K562 (cell line): ENCODE measurements at regions not wholly inside any gene's neighbourhood (a gene's known extent, or its start where the extent isn't known, plus 50 kb on each side); places are given as distances from the start of the nearest gene placed in this dataset.

ENCODE experiments used
- CBX1 ChIP-seq: sonication (generic); IDR thresholded peaks from 2 replicates; pipeline ENCODE4 v1.6.1; 2016; ENCODE audit warnings: antibody characterized with exemption, low read depth, mild to moderate bottlenecking
- CC2D1A ChIP-seq: fragments of 450-650 bp; IDR thresholded peaks from 2 replicates; pipeline ENCODE4 v1.6.1; 2017; ENCODE audit warnings: mild to moderate bottlenecking
- ESRRB ChIP-seq: fragments of 250-450 bp; sonication (Bioruptor Pico); IDR thresholded peaks from 2 replicates; pipeline ENCODE4 v1.5.0; 2020; ENCODE audit warnings: mild to moderate bottlenecking, moderate library complexity, borderline replicate concordance
- KHSRP ChIP-seq: fragments of 450-650 bp; IDR thresholded peaks from 2 replicates; pipeline ENCODE4 v1.6.1; 2017
- PHF8 ChIP-seq: fragments of 200-600 bp; sonication (generic); IDR thresholded peaks from 2 replicates; pipeline ENCODE4 v1.6.1; 2012; ENCODE audit warnings: mixed run types, mild to moderate bottlenecking, inconsistent platforms, low read length, moderate library complexity, borderline replicate concordance
- TAF1 ChIP-seq: IDR thresholded peaks from 2 replicates; pipeline ENCODE4 v1.6.1; 2011; ENCODE audit warnings: mild to moderate bottlenecking, low read length, moderate library complexity; ENCODE audit not compliant: insufficient read depth, control insufficient read depth, severe bottlenecking; ENCODE audit errors: extremely low read depth
- U2AF1 ChIP-seq: fragments of 200-400 bp; formaldehyde crosslinking; optimal IDR thresholded peaks from 2 replicates; pipeline ENCODE3; 2017; ENCODE audit warnings: mild to moderate bottlenecking, low read depth, low read length, moderate library complexity
- XRCC3 ChIP-seq: fragments of 450-650 bp; IDR thresholded peaks from 2 replicates; pipeline ENCODE4 v1.6.1; 2017; ENCODE audit warnings: mild to moderate bottlenecking, moderate library complexity
- ZNF143 ChIP-seq: sonication (generic); formaldehyde crosslinking; IDR thresholded peaks from 2 replicates; pipeline ENCODE4 v1.9.0; 2022; ENCODE audit warnings: mild to moderate bottlenecking, missing genetic modification reagents
- ZNF282 ChIP-seq: sonication (generic); formaldehyde crosslinking; IDR thresholded peaks from 2 replicates; pipeline ENCODE4 v1.8.1; 2023; ENCODE audit warnings: missing genetic modification reagents
- TF ChIP-seq, protein P1 (sequence below): fragments of 250-450 bp; sonication (Bioruptor Pico); IDR thresholded peaks from 2 replicates; pipeline ENCODE4 v1.8.0; 2021; ENCODE audit warnings: mild to moderate bottlenecking, moderate library complexity
- TF ChIP-seq, protein P2 (sequence below): sonication (generic); formaldehyde crosslinking; IDR thresholded peaks from 2 replicates; pipeline ENCODE4 v1.8.0; 2023; ENCODE audit warnings: missing genetic modification reagents, mild to moderate bottlenecking, borderline replicate concordance
- TF ChIP-seq, protein P3 (sequence below): sonication (generic); formaldehyde crosslinking; IDR thresholded peaks from 2 replicates; pipeline ENCODE4 v1.8.0; 2022; ENCODE audit warnings: mild to moderate bottlenecking, missing genetic modification reagents
- TF ChIP-seq, protein P4 (sequence below): sonication (generic); formaldehyde crosslinking; IDR thresholded peaks from 2 replicates; pipeline ENCODE4 v1.8.0; 2023; ENCODE audit warnings: mild to moderate bottlenecking, missing genetic modification reagents
- TF ChIP-seq, protein P5 (sequence below): fragments of 250-450 bp; sonication (Bioruptor Pico); IDR thresholded peaks from 2 replicates; pipeline ENCODE4 v1.8.0; 2021; ENCODE audit warnings: borderline replicate concordance, mild to moderate bottlenecking, moderate library complexity; ENCODE audit not compliant: poor library complexity, severe bottlenecking

DNA sequence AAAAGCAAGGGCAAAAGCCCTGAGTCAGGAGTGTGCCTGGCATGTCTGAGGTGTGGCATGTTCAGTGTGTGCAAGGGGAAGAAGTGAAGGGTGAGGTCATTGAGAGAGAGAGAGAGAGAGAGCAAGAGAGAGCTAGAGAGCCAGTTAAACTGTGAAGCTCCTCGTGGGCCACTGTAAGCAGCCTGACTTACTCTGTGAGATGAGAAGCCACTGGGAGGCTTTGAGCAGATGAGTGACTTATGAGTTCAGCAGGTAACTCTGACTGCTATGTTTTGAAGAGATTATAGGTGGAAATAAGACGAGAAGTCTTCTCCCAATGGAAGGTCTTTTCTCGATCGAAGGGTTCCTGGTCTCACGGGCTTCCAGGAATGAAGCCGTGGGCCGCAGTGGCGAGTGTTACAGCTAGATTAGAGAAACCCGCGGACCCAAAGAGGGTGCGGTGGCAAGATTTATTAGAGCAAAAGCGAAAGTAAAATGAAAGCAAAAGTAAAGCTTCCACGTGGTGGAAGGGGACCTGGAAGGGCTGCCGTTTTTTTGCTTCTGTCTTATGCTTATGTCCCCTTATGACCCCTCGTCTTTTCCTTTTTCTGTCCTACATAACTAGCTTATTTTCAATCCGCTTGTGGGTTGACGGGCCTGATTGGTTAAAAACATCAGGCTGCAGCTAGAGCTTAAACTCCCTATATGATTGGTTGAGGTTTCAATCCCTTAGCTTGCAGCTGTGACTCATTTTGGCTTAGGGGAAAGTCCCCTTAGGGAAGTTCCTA, 323.1 kb upstream of the FAM78B start (continued):
- TF ChIP-seq, protein P1, sequence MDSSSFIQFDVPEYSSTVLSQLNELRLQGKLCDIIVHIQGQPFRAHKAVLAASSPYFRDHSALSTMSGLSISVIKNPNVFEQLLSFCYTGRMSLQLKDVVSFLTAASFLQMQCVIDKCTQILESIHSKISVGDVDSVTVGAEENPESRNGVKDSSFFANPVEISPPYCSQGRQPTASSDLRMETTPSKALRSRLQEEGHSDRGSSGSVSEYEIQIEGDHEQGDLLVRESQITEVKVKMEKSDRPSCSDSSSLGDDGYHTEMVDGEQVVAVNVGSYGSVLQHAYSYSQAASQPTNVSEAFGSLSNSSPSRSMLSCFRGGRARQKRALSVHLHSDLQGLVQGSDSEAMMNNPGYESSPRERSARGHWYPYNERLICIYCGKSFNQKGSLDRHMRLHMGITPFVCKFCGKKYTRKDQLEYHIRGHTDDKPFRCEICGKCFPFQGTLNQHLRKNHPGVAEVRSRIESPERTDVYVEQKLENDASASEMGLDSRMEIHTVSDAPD (CRISPR knock-in tag) = no peak
- TF ChIP-seq PHF8 (peak; percentile 48; the same call in 1 of the 2 replicates), KHSRP (no peak), U2AF1 (no peak), ZNF143 (CRISPR knock-in tag) (no peak), XRCC3 (no peak), ZNF282 (no peak), TAF1 (peak; percentile 37), CBX1 (no peak), CC2D1A (peak; percentile 97), ESRRB (CRISPR knock-in tag) (no peak)
- TF ChIP-seq, protein P2, sequence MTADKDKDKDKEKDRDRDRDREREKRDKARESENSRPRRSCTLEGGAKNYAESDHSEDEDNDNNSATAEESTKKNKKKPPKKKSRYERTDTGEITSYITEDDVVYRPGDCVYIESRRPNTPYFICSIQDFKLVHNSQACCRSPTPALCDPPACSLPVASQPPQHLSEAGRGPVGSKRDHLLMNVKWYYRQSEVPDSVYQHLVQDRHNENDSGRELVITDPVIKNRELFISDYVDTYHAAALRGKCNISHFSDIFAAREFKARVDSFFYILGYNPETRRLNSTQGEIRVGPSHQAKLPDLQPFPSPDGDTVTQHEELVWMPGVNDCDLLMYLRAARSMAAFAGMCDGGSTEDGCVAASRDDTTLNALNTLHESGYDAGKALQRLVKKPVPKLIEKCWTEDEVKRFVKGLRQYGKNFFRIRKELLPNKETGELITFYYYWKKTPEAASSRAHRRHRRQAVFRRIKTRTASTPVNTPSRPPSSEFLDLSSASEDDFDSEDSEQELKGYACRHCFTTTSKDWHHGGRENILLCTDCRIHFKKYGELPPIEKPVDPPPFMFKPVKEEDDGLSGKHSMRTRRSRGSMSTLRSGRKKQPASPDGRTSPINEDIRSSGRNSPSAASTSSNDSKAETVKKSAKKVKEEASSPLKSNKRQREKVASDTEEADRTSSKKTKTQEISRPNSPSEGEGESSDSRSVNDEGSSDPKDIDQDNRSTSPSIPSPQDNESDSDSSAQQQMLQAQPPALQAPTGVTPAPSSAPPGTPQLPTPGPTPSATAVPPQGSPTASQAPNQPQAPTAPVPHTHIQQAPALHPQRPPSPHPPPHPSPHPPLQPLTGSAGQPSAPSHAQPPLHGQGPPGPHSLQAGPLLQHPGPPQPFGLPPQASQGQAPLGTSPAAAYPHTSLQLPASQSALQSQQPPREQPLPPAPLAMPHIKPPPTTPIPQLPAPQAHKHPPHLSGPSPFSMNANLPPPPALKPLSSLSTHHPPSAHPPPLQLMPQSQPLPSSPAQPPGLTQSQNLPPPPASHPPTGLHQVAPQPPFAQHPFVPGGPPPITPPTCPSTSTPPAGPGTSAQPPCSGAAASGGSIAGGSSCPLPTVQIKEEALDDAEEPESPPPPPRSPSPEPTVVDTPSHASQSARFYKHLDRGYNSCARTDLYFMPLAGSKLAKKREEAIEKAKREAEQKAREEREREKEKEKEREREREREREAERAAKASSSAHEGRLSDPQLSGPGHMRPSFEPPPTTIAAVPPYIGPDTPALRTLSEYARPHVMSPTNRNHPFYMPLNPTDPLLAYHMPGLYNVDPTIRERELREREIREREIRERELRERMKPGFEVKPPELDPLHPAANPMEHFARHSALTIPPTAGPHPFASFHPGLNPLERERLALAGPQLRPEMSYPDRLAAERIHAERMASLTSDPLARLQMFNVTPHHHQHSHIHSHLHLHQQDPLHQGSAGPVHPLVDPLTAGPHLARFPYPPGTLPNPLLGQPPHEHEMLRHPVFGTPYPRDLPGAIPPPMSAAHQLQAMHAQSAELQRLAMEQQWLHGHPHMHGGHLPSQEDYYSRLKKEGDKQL (CRISPR knock-in tag) = no peak
- TF ChIP-seq, protein P3, sequence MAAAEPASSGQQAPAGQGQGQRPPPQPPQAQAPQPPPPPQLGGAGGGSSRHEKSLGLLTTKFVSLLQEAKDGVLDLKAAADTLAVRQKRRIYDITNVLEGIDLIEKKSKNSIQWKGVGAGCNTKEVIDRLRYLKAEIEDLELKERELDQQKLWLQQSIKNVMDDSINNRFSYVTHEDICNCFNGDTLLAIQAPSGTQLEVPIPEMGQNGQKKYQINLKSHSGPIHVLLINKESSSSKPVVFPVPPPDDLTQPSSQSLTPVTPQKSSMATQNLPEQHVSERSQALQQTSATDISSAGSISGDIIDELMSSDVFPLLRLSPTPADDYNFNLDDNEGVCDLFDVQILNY (CRISPR knock-in tag) = 0 out of 2 replicates have a peak, but pooled peaks have one; percentile 23
- TF ChIP-seq, protein P4, sequence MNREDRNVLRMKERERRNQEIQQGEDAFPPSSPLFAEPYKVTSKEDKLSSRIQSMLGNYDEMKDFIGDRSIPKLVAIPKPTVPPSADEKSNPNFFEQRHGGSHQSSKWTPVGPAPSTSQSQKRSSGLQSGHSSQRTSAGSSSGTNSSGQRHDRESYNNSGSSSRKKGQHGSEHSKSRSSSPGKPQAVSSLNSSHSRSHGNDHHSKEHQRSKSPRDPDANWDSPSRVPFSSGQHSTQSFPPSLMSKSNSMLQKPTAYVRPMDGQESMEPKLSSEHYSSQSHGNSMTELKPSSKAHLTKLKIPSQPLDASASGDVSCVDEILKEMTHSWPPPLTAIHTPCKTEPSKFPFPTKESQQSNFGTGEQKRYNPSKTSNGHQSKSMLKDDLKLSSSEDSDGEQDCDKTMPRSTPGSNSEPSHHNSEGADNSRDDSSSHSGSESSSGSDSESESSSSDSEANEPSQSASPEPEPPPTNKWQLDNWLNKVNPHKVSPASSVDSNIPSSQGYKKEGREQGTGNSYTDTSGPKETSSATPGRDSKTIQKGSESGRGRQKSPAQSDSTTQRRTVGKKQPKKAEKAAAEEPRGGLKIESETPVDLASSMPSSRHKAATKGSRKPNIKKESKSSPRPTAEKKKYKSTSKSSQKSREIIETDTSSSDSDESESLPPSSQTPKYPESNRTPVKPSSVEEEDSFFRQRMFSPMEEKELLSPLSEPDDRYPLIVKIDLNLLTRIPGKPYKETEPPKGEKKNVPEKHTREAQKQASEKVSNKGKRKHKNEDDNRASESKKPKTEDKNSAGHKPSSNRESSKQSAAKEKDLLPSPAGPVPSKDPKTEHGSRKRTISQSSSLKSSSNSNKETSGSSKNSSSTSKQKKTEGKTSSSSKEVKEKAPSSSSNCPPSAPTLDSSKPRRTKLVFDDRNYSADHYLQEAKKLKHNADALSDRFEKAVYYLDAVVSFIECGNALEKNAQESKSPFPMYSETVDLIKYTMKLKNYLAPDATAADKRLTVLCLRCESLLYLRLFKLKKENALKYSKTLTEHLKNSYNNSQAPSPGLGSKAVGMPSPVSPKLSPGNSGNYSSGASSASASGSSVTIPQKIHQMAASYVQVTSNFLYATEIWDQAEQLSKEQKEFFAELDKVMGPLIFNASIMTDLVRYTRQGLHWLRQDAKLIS = 0 out of 2 replicates have a peak, but pooled peaks have one; percentile 28
- TF ChIP-seq, protein P5, sequence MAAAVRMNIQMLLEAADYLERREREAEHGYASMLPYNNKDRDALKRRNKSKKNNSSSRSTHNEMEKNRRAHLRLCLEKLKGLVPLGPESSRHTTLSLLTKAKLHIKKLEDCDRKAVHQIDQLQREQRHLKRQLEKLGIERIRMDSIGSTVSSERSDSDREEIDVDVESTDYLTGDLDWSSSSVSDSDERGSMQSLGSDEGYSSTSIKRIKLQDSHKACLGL (CRISPR knock-in tag) = peak; percentile 87
